ENCODE measurements at regions not wholly inside any gene's neighbourhood (a gene's known extent, or its start where the extent isn't known, plus 50 kb on each side); places are given as distances from the start of the nearest gene placed in this dataset.

DNA sequence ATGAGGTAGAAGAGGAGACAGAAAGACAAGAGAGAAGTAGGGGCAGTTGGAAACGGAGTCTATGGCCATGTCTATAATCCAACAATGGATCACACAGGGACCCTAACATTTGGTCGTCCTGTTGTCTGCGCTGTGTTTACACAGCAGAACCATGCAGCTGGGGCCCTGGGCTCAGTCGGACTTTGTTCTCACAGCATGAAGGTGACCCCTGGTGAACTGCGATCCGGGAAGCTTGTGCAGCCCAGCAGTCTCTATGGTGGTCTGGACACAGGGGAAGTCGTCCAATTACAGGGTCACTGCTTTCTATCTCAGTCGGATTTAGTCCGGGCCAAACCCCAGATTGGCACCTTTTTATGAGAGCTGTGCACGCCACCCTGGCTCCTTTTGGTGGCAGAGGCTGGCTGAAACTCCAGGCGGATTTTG lies 153.6 kb downstream of the FOXA2 start:
- WGBS (ENCODE audit: insufficient coverage, low coverage, missing lambda C conversion rate): 70% methylated on average over 8 of the region's 11 CpGs
- FAIRE-seq (no peak), ATAC-seq (no peak; the same call in 2 of the 3 replicates), DNase-seq (ENCODE audit: extremely low read depth in 1 of 4, low spot score in 3 of 4) (no peak)
- no peak for TF ChIP-seq SNIP1 (IDR thresholded peaks at IDR 0.05; ENCODE audit: low read depth)
- TF ChIP-seq JUND (IDR thresholded peaks at IDR 0.05; ENCODE audit: borderline replicate concordance, low read depth, low read length): no peak
- no peak for TF ChIP-seq JUND (tag; IDR thresholded peaks at IDR 0.05; ENCODE audit: borderline replicate concordance, low read depth, low read length)
- no peak for TF ChIP-seq NUFIP1 (IDR thresholded peaks at IDR 0.05; ENCODE audit: partially characterized antibody)
- TF ChIP-seq GABPB1 (CRISPR knock-in tag; IDR thresholded peaks at IDR 0.05): no peak
- TF ChIP-seq PHF21A (IDR thresholded peaks at IDR 0.05; ENCODE audit: borderline replicate concordance, low read depth): no peak
- TF ChIP-seq CAMTA2 (CRISPR knock-in tag; conservative IDR thresholded peaks at IDR 0.05): no peak
- TF ChIP-seq SIX5 (IDR thresholded peaks at IDR 0.05; ENCODE audit: borderline replicate concordance in 1 of 2, insufficient read depth in 1 of 2, low read depth in 1 of 2, low read length in 2 of 2): no peak
- TF ChIP-seq SRSF3 (IDR thresholded peaks at IDR 0.05; ENCODE audit: insufficient read depth, low read length): no peak
- TF ChIP-seq MAFF (IDR thresholded peaks at IDR 0.05; ENCODE audit: low read length): no peak
- TF ChIP-seq, protein P1, sequence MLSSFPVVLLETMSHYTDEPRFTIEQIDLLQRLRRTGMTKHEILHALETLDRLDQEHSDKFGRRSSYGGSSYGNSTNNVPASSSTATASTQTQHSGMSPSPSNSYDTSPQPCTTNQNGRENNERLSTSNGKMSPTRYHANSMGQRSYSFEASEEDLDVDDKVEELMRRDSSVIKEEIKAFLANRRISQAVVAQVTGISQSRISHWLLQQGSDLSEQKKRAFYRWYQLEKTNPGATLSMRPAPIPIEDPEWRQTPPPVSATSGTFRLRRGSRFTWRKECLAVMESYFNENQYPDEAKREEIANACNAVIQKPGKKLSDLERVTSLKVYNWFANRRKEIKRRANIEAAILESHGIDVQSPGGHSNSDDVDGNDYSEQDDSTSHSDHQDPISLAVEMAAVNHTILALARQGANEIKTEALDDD (IDR thresholded peaks at IDR 0.05): no peak
- no peak for TF ChIP-seq KLF13 (tag; IDR thresholded peaks at IDR 0.05; ENCODE audit: borderline replicate concordance, low read depth)
- Histone ChIP-seq H3K27ac (ENCODE audit: extremely low read depth, low read depth, low read length) (no peak overlapping the region; the same call in 2 of the 3 replicates), H3K4me2 (ENCODE audit: insufficient read depth, low read length) (0 out of 2 replicates have a peak overlapping the region, but pooled peaks have one; percentile 21), H3K4me3 (no peak overlapping the region), H4K20me1 (replicated peaks; ENCODE audit: control insufficient read depth, insufficient read depth, low read length) (no peaks in the 10 kb centered on the region), H3K9me1 (ENCODE audit: control insufficient read depth, insufficient read depth, low read length) (no peaks in the 10 kb centered on the region), H2AFZ (ENCODE audit: low read depth, low read length) (peak overlapping the region; percentile 80), H3K79me2 (ENCODE audit: control insufficient read depth, insufficient read depth, low read length) (no peaks in the 10 kb centered on the region), H3K9me3 (replicated peaks; ENCODE audit: control insufficient read depth, insufficient read depth, low read depth, low read length) (no peaks in the 10 kb centered on the region), H3K27me3 (ENCODE audit: control insufficient read depth in 2 of 2, insufficient read depth in 2 of 2, low read length in 2 of 2) (no peaks in the 10 kb centered on the region), H3K4me1 (replicated peaks in 1 of 2; ENCODE audit: control insufficient read depth in 2 of 2, insufficient read depth in 2 of 2, low read length in 2 of 2) (peaks cover 6 to 17% of the 10 kb centered on the region in 2 experiments; a peak in 3 of 5 replicates), H3K36me3 (ENCODE audit: control insufficient read depth, insufficient read depth, low read length) (no peaks in the 10 kb centered on the region), H3K9ac (ENCODE audit: insufficient read depth in 1 of 2, low read depth in 2 of 2, low read length in 2 of 2) (no peak overlapping the region)
- BruUV-seq (replicated peaks): no TSS peak
- CTCF ChIA-PET (ENCODE audit: low intra/inter-chr PET ratio): no interaction called here
- in situ Hi-C loops (cut with MboI): no loop called here
- POLR2A ChIA-PET: interaction anchor here (0.6 kb wide), 1 partner anchor 84 kb away, joined by 4 read pairs; no protein-coding TSS in a partner anchor
- intact Hi-C loops (cut with micrococcal nuclease): no loop called here

All from K562 (cell line).